ENCODE measurements at regions not wholly inside any gene's neighbourhood (a gene's known extent, or its start where the extent isn't known, plus 50 kb on each side); places are given as distances from the start of the nearest gene placed in this dataset.

- DNase-seq = no peak
These were observed 247.7 kb downstream of the GLI2 start for GRCh38 chr2:120983344-120983743.

DNA sequence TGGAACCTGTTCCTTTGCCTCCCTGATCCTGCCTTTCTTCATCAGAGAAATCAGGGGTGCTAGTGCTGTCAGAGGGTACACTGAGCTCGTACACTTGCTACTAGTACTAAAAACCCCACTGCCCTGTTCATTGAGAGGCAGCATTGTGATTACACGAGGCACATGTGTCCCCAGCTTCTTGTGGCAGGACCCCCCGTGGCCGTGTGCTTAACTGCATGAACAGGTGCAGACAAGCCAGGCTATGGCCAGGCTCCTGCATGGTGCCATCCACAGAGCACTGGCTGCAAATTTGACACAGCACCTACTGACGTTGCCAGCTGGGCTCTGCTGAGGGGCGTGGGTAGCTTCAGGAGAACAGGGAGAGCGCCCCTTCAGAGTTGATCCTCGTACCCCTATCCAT is 248.4 kb downstream of the GLI2 start:
- DNase-seq = no peak

DNA sequence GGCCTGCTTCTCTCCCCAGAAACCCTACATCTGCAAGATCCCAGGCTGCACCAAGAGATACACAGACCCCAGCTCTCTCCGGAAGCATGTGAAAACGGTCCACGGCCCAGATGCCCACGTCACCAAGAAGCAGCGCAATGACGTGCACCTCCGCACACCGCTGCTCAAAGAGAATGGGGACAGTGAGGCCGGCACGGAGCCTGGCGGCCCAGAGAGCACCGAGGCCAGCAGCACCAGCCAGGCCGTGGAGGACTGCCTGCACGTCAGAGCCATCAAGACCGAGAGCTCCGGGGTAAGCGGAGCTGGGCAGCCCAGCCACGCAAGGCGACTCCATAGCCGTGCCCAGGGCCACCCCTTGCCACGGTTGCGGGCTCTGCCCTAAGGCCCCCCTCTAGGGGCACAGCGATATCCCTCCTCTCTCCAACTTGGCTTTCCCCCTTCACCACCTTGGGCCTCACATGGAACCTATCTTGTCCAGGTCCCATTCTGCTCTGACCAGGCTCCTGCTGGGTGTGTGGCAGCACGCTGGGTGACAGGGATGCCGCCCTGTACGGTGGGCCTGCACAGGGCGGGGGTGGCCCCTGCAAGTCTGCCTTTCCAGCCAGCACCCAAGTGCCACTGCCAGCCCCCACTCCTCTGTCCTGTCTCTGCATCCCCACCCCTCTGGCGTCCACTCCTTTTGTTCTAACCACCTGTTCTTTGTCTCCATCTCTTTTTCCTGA is 248.9 kb downstream of the GLI2 start:
- DNase-seq = no peak

- no peak for DNase-seq
These were observed 249.7 kb downstream of the GLI2 start for GRCh38 chr2:120985174-120985996.

DNA sequence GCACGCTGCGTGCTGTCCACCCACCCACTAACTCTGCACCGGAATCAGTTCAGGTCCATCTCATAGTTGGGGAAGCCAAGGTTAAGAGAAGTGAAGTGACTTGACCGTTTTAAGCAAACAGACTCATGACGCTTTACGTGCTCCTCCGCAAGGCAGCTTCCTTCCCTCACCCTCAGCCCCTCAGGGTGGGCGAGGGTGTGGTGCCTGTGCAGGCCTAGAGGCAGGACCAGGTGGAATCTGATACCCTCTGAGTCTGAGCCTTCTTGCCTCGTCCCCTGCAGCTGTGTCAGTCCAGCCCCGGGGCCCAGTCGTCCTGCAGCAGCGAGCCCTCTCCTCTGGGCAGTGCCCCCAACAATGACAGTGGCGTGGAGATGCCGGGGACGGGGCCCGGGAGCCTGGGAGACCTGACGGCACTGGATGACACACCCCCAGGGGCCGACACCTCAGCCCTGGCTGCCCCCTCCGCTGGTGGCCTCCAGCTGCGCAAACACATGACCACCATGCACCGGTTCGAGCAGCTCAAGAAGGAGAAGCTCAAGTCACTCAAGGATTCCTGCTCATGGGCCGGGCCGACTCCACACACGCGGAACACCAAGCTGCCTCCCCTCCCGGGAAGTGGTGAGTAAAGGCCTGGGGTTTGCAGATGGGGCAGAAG is 250.5 kb downstream of the GLI2 start:
- no peak for DNase-seq

GRCh38 chr2:120986898-120987650 is 251.4 kb downstream of the GLI2 start:
- no peak for DNase-seq

- DNase-seq = no peak
These were observed 252.5 kb downstream of the GLI2 start for GRCh38 chr2:120988051-120988699.

- DNase-seq = no peak
These were observed 253.2 kb downstream of the GLI2 start for GRCh38 chr2:120988700-120989511.

DNA sequence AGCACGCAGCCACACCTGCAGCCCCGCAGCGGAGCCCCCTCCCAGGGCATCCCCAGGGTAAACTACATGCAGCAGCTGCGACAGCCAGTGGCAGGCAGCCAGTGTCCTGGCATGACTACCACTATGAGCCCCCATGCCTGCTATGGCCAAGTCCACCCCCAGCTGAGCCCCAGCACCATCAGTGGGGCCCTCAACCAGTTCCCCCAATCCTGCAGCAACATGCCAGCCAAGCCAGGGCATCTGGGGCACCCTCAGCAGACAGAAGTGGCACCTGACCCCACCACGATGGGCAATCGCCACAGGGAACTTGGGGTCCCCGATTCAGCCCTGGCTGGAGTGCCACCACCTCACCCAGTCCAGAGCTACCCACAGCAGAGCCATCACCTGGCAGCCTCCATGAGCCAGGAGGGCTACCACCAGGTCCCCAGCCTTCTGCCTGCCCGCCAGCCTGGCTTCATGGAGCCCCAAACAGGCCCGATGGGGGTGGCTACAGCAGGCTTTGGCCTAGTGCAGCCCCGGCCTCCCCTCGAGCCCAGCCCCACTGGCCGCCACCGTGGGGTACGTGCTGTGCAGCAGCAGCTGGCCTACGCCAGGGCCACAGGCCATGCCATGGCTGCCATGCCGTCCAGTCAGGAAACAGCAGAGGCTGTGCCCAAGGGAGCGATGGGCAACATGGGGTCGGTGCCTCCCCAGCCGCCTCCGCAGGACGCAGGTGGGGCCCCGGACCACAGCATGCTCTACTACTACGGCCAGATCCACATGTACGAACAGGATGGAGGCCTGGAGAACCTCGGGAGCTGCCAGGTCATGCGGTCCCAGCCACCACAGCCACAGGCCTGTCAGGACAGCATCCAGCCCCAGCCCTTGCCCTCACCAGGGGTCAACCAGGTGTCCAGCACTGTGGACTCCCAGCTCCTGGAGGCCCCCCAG is 254.1 kb downstream of the GLI2 start:
- no peak for DNase-seq

GRCh38 chr2:120990451-120990871 is 254.8 kb downstream of the GLI2 start:
- no peak for DNase-seq

GRCh38 chr2:120991441-120991840 is 255.8 kb downstream of the GLI2 start:
- DNase-seq = no peak

- DNase-seq = no peak
These were observed 257.3 kb downstream of the GLI2 start for GRCh38 chr2:120992791-120993555.

GRCh38 chr2:120993661-120994060 is 258.0 kb downstream of the GLI2 start:
- DNase-seq = no peak

DNA sequence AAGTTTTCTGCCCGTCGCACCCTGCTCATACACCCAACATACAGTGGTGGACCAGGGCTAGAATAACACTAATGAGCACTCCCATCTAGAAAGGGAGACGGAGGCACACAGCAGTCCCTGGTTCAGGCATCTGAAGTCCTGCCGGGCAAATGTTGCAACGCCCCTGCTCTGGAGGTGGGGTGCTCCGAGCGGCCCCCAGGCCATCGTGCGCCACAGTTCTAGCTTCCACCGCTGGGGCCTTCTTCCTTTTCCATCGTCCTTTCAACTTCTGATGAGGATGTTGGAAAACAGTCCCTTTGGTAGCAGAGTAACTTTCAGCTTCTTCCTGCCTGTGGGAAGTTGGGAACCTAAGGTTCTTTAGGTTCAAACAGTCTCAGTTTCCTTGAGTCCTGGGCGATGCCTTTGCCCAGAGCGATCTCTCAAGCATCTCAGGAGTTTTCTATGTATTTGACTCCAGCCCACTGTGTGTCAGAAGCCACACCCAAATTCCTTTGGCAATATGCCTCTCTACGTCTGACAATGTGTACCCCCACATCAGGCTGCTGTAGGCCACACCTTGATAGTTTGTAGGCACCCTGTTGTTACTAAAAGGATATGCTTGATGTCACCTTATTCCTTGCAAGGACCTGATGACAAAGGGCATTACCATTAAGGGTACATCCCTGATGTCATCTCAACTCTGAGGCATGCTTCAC is 258.8 kb downstream of the GLI2 start:
- no peak for DNase-seq

- DNase-seq = no peak
These were observed 259.5 kb downstream of the GLI2 start for GRCh38 chr2:120995152-120995551.

DNA sequence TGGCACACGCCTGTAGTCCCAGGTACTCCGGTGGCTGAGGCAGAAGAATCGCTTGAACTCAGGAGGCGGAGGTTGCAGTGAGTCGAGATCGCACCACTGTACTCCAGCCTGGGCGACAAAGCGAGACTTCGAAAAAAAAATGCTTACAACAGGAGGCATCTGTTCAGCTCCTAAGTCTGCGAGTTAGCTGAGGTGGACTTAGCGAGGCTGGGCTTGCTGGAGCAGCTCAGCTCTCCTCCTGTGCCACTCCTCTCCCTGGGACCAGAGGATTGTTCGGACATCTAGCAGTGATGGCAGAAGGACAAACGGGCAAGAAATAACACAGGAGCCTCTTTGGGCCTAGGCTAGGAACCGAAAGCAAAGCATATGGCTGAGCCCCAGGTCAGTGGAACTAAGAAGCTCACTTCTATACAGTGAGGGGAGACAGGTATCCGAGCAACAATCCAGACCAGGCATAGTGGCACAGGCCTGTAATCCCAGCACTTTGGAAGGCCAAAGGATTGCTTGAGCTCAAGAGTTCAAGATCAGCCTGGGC is 260.1 kb downstream of the GLI2 start:
- DNase-seq = no peak

GRCh38 chr2:120999377-121000097 is 263.9 kb downstream of the GLI2 start:
- DNase-seq = no peak

DNA sequence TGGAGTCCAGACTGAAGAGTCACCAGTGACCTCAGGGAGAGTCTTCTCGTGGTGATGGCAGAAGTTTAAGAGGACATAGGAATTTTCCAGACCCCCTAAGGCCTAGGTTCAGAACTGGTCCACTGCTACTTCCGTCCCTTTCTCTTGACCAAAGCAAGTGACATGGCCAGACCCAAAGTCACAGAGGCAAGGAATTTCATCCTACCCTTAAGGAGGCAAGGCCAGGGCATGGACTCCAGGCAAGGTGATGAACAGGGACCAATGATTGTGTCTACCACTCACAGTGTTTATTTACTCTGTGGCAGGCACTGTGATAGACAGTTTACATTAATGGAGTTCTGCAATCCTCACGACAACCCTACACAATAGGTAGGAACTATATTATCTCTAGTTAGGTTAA is 265.1 kb downstream of the GLI2 start:
- no peak for DNase-seq
